ENCODE measurements at regions not wholly inside any gene's neighbourhood (a gene's known extent, or its start where the extent isn't known, plus 50 kb on each side); places are given as distances from the start of the nearest gene placed in this dataset.
"Not testable (repeated sequence)": the region's sequence is repeated elsewhere in the genome, so short reads cannot be mapped to it uniquely, and the experiment has no call there.

GRCh38 chr17:20805751-20806150, 226.2 kb downstream of the CDRT15L2 start:
- TF ChIP-seq CTCF (IDR thresholded peaks at IDR 0.05; ENCODE audit: borderline replicate concordance, insufficient read depth, low read depth, low read length), result no peak
- H3K4me3 ChIP-seq (ENCODE audit: low read depth, low read length), result no peak overlapping the region

- not testable (repeated sequence) for H3K4me3 ChIP-seq (ENCODE audit: low read depth, low read length)
These were observed 228.0 kb downstream of the CDRT15L2 start for GRCh38 chr17:20807566-20807965.

- not testable (repeated sequence) for H3K4me3 ChIP-seq (ENCODE audit: low read depth, low read length)
These were observed 227.4 kb downstream of the USP22 start for GRCh38 chr17:20815410-20815809.

GRCh38 chr17:20823905-20824304, 218.9 kb downstream of the USP22 start:
- TF ChIP-seq CTCF (IDR thresholded peaks at IDR 0.05; ENCODE audit: borderline replicate concordance, insufficient read depth, low read depth, low read length), result no peak
- no peak overlapping the region for H3K4me3 ChIP-seq (ENCODE audit: low read depth, low read length)

- no peak for TF ChIP-seq CTCF (IDR thresholded peaks at IDR 0.05; ENCODE audit: borderline replicate concordance, insufficient read depth, low read depth, low read length)
- no peak overlapping the region for H3K4me3 ChIP-seq (ENCODE audit: low read depth, low read length)
These were observed 217.3 kb downstream of the USP22 start for GRCh38 chr17:20825539-20825938.

GRCh38 chr17:20840453-20840852, 202.4 kb downstream of the USP22 start:
- H3K4me3 ChIP-seq (ENCODE audit: low read depth, low read length), result not testable (repeated sequence)

- not testable (repeated sequence) for H3K4me3 ChIP-seq (ENCODE audit: low read depth, low read length)
These were observed 201.6 kb downstream of the USP22 start for GRCh38 chr17:20840987-20841865.

GRCh38 chr17:20842012-20842411, 200.8 kb downstream of the USP22 start:
- not testable (repeated sequence) for H3K4me3 ChIP-seq (ENCODE audit: low read depth, low read length)

- H3K4me3 ChIP-seq (ENCODE audit: low read depth, low read length), result not testable (repeated sequence)
These were observed 199.6 kb downstream of the USP22 start for GRCh38 chr17:20843261-20843660.

- H3K4me3 ChIP-seq (ENCODE audit: low read depth, low read length), result not testable (repeated sequence)
These were observed 198.8 kb downstream of the USP22 start for GRCh38 chr17:20843799-20844553.

GRCh38 chr17:20848869-20849443, 193.9 kb downstream of the USP22 start:
- not testable (repeated sequence) for H3K4me3 ChIP-seq (ENCODE audit: low read depth, low read length)
- 0 out of 2 replicates have a peak, but pooled peaks have one; percentile 13 for TF ChIP-seq CTCF (IDR thresholded peaks at IDR 0.05; ENCODE audit: borderline replicate concordance, insufficient read depth, low read depth, low read length)

- not testable (repeated sequence) for H3K4me3 ChIP-seq (ENCODE audit: low read depth, low read length)
These were observed 191.1 kb downstream of the USP22 start for GRCh38 chr17:20851591-20852238.

Data from GM12875 (cell line).